Keratinocyte (primary cell): ENCODE measurements at regions not wholly inside any gene's neighbourhood (a gene's known extent, or its start where the extent isn't known, plus 50 kb on each side); places are given as distances from the start of the nearest gene placed in this dataset.

Experiments
- CTCF ChIP-seq, 3 experiments: IDR thresholded peaks in 1 of 3; conservative IDR thresholded peaks in 1 of 3; optimal IDR thresholded peaks in 1 of 3; 2 replicates in 2 of 3; 3 replicates in 1 of 3; pipeline versions ENCODE3 to v1.5.1; 2011; ENCODE audit warnings: low read length in 3 of 3, mild to moderate bottlenecking in 3 of 3, moderate library complexity in 2 of 3, control low read depth in 1 of 3, inconsistent platforms in 1 of 3; ENCODE audit not compliant: insufficient read depth in 2 of 3; ENCODE audit errors: extremely low read depth in 1 of 3
- EZH2 ChIP-seq: IDR thresholded peaks from one replicate; pipeline ENCODE4 v1.6.1; 2012; ENCODE audit warnings: inconsistent platforms, mild to moderate bottlenecking, low read length, moderate library complexity

- TF ChIP-seq CTCF (optimal IDR thresholded peaks at IDR 0.05 in 1 of 3, IDR thresholded peaks at IDR 0.05 in 1 of 3, conservative IDR thresholded peaks at IDR 0.05 in 1 of 3; ENCODE audit: extremely low read depth in 1 of 3, insufficient read depth in 2 of 3, low read length in 3 of 3): no peak
- TF ChIP-seq EZH2: no peak
Observed at GRCh38 chr7:156123362-156123761, 311.1 kb upstream of the SHH start.
